Bronchial epithelial cell (primary cell): ENCODE measurements at regions not wholly inside any gene's neighbourhood (a gene's known extent, or its start where the extent isn't known, plus 50 kb on each side); places are given as distances from the start of the nearest gene placed in this dataset.

ENCODE experiments used
- DNase-seq: peaks from one replicate; pipeline ENCODE4 v3.0.0-alpha.2; 2010; ENCODE audit warnings: low read depth
- FAIRE-seq: peaks from 2 replicates; lab custom pipeline; 2011; peaks lifted over from hg19 to GRCh38; lab: Jason Lieb, UNC
- H3K27me3 ChIP-seq: 2 replicates; pipeline ENCODE4 v1.5.1; 2011; ENCODE audit warnings: low read length; ENCODE audit not compliant: control insufficient read depth, insufficient read depth
- H3K36me3 ChIP-seq: 2 replicates; pipeline ENCODE4 v1.5.1; 2011; ENCODE audit warnings: low read length; ENCODE audit not compliant: control insufficient read depth, insufficient read depth
- H3K4me3 ChIP-seq: 2 replicates; pipeline ENCODE4 v1.5.1; 2011; ENCODE audit warnings: mild to moderate bottlenecking, low read depth, low read length, control low read depth
- TF ChIP-seq, protein P1 (sequence below): IDR thresholded peaks from 2 replicates; pipeline ENCODE4 v1.5.1; 2011; ENCODE audit warnings: mild to moderate bottlenecking, moderate library complexity, low read length, control low read depth, inconsistent platforms; ENCODE audit not compliant: insufficient read depth, severe bottlenecking

- no peak overlapping the region for H3K4me3 ChIP-seq
- FAIRE-seq, result no peak
- TF ChIP-seq, protein P1, sequence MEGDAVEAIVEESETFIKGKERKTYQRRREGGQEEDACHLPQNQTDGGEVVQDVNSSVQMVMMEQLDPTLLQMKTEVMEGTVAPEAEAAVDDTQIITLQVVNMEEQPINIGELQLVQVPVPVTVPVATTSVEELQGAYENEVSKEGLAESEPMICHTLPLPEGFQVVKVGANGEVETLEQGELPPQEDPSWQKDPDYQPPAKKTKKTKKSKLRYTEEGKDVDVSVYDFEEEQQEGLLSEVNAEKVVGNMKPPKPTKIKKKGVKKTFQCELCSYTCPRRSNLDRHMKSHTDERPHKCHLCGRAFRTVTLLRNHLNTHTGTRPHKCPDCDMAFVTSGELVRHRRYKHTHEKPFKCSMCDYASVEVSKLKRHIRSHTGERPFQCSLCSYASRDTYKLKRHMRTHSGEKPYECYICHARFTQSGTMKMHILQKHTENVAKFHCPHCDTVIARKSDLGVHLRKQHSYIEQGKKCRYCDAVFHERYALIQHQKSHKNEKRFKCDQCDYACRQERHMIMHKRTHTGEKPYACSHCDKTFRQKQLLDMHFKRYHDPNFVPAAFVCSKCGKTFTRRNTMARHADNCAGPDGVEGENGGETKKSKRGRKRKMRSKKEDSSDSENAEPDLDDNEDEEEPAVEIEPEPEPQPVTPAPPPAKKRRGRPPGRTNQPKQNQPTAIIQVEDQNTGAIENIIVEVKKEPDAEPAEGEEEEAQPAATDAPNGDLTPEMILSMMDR, result no peak
- DNase-seq, result peak; percentile 5
- H3K27me3 ChIP-seq, result no peaks in the 10 kb centered on the region
- no peaks in the 10 kb centered on the region for H3K36me3 ChIP-seq
These were observed 391.6 kb upstream of the RPS23 start for GRCh38 chr5:82669720-82670119.

DNA sequence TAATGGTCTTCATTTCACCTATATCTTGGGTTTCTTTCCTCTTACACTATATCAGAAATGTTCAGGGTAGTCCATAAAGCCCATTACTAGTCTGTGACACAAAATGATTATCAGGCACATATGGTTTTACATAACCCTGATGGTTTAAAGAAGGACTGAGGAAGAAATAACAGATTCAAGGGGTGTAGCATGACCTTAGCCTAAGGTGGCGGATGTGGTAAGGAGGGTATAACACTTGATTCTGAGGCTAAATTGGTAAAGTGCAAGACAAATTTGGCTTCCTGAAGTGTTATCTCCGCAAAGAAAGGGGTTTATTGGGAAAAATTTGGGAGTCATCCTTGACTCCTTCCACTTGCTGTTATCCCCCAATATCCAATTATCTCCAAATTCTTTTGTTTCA is 388.2 kb upstream of the RPS23 start:
- DNase-seq (no peak), FAIRE-seq (no peak)
- no peak overlapping the region for H3K4me3 ChIP-seq
- H3K27me3 ChIP-seq, result no peaks in the 10 kb centered on the region
- TF ChIP-seq, protein P1, result no peak
- H3K36me3 ChIP-seq, result no peaks in the 10 kb centered on the region

DNA sequence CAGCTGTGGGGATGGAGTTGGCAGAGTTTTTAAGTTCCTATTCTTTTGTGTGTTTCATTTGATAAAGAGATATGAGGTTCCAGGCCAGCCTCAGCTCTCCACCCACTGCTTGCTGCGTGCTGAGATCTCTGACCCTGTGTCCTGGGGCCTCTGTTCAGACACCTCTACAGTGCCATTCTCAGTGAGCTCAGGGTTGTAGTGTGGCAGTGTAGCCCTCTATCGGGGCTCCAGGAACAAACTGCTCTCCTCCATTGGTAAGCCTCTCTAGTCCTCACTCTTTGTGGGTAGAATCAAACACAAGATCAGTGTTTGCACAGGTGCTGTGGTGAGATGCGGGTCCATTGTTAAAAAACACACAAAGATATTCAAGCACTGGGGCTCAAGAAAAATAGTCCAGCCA is 386.6 kb upstream of the RPS23 start:
- H3K4me3 ChIP-seq, result no peak overlapping the region
- DNase-seq (no peak), FAIRE-seq (no peak)
- H3K27me3 ChIP-seq, result no peaks in the 10 kb centered on the region
- TF ChIP-seq, protein P1, result no peak
- H3K36me3 ChIP-seq, result no peaks in the 10 kb centered on the region

GRCh38 chr5:82663225-82663624 is 385.1 kb upstream of the RPS23 start:
- H3K36me3 ChIP-seq, result no peaks in the 10 kb centered on the region
- FAIRE-seq, result no peak
- no peak for DNase-seq
- TF ChIP-seq, protein P1, result no peak
- no peaks in the 10 kb centered on the region for H3K27me3 ChIP-seq
- H3K4me3 ChIP-seq, result no peak overlapping the region

- no peaks in the 10 kb centered on the region for H3K27me3 ChIP-seq
- no peak for DNase-seq
- H3K4me3 ChIP-seq, result no peak overlapping the region
- H3K36me3 ChIP-seq, result no peaks in the 10 kb centered on the region
- FAIRE-seq, result no peak
- TF ChIP-seq, protein P1, result no peak
These were observed 384.2 kb upstream of the RPS23 start for GRCh38 chr5:82662340-82662739.

DNA sequence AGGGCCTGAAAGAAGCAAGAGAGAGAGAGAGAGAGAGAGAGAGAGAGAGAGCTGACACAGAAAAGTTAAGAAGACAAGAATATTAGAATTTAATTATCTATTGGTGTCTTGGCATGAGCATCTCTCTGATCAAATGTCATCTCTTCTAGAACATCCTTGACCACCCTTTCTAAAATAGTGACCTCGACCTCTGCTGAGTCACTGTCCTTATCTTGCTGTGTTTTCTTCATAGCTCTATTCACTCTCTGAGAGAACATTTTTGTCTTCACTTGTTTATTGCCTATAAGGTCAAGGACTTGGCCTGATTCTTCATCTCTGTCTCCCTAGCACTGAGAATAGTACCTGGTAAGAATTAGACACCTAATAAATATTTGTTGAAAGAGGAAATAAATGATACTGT is 383.8 kb upstream of the RPS23 start:
- no peak overlapping the region for H3K4me3 ChIP-seq
- DNase-seq (no peak), FAIRE-seq (no peak)
- TF ChIP-seq, protein P1, result no peak
- H3K36me3 ChIP-seq, result no peaks in the 10 kb centered on the region
- no peaks in the 10 kb centered on the region for H3K27me3 ChIP-seq
